ENCODE measurements at regions not wholly inside any gene's neighbourhood (a gene's known extent, or its start where the extent isn't known, plus 50 kb on each side); places are given as distances from the start of the nearest gene placed in this dataset.
"Not testable (repeated sequence)": the region's sequence is repeated elsewhere in the genome, so short reads cannot be mapped to it uniquely, and the experiment has no call there.

DNA sequence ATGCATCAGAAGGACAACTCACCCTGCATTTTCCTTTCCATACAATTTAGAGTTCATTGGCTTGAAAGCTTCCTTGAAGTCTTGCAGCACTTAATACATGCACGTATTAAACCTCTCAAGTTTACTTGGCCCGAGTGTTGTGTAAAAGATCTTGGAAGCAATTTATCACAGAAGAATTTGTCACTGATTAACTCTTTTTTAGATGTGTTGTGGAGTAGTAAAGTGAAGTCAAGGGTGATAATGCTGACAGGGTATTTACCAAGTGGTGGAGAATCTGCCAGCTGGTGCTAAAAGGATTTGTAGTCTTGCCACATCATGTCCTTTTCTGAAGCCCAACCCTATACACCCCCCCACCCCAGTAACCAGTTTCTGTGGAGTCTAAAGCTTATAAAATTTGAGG is 421.0 kb upstream of the MIR17HG start:
- no peak for DNase-seq (ENCODE audit: low read depth in 2 of 2)

DNA sequence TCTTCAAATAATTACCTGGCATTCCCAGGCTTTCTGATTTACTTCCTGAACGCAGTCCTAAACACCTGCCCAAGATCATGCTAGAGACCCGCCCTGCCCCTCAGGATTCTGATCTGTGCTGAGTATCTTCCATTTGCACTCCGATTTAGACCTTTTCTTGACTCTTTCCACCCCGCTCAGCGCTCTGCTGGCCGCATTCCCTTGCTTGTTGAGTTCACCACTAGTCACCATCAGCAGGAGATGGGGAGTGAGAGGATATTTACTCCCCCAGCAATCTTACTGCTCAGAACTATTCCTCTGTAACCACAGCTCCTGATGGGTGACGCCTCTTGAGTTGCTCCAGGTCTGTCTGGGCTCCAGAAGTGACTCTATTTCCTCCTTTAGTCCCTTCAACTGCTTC is 419.4 kb upstream of the MIR17HG start:
- DNase-seq (ENCODE audit: low read depth in 2 of 2) = no peak

DNA sequence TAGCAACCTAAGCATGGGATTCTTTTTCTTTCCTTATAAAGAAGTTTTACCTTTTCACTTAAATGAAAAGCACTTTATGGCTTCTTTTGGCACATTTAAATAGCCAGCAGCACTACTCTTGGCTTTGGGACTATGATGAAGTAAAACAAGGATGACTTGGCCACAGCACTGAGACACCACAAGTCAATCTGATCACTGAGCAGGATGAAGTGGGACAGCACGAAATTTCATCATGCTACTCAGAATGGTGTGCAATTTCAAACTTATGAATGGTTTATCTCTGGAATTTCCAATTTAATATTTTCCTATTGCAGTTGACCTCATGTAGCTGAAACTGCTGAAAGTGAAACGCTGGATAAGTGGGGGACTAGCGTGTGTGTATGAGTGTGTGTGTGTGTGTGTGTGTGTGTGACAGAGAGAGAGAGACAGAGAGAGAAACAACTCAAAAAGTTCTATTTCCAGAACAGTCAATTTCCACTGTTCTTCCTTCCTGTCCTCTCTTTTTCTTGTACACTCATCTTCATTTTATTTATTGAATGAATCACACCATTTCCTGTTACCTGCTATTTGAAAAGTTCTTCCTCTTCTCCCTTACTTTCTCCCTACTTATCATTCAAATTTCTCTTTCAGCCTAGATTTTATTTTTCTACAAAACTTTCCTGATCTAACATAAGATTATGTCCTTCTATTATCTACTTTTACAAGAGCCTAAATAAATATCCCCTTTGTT is 414.2 kb upstream of the MIR17HG start:
- DNase-seq (ENCODE audit: low read depth in 2 of 2) = no peak

GRCh38 chr13:90934741-90935140 is 412.7 kb upstream of the MIR17HG start:
- no peak for DNase-seq (ENCODE audit: low read depth in 2 of 2)

DNA sequence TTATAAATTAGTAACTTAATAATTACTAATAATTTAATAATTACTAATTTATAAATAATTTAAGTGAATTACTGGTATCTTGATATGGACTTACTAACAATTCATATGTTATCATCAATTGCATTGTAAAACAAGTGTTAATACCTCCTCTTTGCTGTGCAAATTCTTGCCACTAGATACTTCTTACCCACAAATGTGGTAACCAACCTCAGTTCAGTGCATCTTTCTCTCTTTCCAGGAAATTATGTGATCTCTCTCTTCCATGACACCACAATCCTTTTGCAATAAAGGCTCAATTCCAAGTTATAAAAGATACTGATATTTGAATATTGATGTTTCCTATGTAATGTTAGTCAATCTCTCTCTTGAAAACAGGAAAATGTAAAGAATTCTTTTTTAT is 408.6 kb upstream of the MIR17HG start:
- no peak for DNase-seq (ENCODE audit: low read depth in 2 of 2)

DNA sequence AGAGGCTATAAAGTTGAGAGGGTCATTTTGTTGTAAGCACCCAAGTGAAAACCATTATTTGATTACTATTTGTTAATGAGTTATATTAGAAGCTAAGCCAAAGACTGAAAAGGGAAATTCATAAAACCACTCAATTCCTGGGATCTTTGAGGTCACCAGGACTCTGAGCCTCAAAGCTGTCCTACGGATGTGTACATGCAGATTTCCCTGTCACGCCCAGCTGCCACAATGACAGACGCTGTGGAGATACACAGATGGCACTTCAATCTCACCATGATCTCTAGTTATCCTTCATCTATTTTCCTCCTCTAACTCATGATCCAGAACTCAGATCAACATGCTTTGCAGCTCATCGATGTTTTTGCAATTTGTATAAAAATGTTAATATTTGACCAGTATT is 403.5 kb upstream of the MIR17HG start:
- no peak for DNase-seq (ENCODE audit: low read depth in 2 of 2)

DNA sequence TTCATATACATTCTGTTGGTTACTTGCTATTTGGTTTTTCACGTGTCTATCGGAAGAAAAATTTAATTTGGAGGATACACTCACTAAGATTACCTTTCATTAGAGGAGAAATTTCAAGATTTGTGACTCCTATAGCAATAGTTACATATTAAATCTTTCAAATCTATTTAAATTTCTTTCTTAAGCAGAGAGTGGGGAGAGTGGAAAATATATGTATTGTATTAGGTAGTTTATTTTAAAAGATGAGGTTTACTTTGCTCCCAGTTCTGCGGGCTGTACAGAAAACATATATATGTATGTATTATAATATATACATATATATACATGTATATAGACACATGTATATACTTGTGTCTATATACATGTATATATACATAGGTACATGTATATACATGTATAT is 402.3 kb upstream of the MIR17HG start:
- not testable (repeated sequence) for DNase-seq (ENCODE audit: low read depth in 2 of 2)

DNA sequence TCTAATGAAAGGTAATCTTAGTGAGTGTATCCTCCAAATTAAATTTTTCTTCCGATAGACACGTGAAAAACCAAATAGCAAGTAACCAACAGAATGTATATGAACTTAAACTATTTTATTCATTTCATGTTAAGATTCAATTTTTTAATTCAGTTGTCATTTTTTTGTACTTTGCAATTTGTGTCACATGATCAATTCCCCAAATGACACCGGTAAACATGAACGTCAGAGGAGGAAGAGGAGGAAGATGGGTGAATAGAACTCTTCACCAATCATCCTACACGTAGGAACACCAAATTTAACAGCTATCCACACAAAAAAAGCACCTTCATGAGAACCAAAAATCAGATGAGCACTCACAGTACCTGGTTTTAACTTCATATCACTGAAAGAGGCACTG is 401.4 kb upstream of the MIR17HG start:
- DNase-seq (ENCODE audit: low read depth in 2 of 2) = not testable (repeated sequence)

DNA sequence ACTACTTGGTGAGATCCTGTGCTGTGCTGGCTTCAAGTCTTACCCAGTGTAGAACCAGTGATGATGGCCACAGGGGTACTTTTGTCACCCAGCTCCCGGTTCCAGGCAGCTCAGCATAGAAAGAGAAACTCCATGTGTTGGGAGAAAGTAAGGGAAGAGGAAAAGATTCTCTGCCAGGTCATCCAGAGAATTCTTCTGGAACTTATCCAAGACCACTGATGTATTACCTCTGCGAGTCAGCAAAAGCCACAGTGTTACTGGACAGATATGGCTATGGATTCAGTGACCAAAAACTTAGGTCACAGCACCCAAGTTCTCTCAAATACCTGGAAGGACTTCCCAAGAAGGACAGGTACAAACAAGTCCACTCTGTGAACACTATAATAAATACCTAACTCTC is 399.5 kb upstream of the MIR17HG start:
- no peak for DNase-seq (ENCODE audit: low read depth in 2 of 2)

- no peak for DNase-seq (ENCODE audit: low read depth in 2 of 2)
Observed at GRCh38 chr13:90950160-90950559, 397.3 kb upstream of the MIR17HG start.

DNA sequence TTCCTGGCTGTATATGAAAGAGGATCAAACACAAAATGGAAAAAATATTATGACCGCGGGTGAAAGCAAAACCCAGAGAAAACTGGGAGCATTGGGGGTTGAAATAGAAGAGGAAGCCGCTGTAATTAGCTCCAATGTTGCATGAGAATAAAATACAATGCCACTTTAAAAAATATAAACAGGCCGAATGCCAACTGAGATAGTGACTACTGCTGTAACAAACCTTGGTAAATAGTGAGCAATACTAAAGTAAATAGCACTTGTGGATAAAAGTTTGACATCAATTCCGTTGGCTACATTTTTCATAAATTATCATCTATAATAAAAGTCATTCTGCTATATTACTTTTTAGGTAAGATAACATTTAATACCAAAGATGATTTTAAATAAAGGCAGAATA is 395.8 kb upstream of the MIR17HG start:
- DNase-seq (ENCODE audit: low read depth in 2 of 2) = no peak

DNA sequence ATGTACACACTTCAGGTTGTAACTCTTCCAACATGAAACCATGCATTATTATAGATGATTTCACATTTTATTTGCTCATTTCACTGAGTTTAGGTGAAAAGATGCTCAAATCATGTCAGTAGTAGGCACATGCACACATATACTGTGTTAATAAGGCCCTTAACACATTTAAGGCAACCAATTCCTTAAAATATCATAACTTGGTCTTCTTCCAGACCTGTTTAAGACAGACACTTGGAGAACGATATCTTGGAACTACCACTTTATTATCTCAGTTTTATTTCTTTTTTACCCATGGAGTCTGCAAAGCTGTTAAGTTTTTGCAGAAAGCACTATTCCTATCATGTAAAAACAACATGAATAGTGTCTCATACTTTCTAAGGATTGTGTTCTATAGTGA is 395.2 kb upstream of the MIR17HG start:
- no peak for DNase-seq (ENCODE audit: low read depth in 2 of 2)

- DNase-seq (ENCODE audit: low read depth in 2 of 2) = no peak
Observed at GRCh38 chr13:90954605-90955195, 392.8 kb upstream of the MIR17HG start.

DNA sequence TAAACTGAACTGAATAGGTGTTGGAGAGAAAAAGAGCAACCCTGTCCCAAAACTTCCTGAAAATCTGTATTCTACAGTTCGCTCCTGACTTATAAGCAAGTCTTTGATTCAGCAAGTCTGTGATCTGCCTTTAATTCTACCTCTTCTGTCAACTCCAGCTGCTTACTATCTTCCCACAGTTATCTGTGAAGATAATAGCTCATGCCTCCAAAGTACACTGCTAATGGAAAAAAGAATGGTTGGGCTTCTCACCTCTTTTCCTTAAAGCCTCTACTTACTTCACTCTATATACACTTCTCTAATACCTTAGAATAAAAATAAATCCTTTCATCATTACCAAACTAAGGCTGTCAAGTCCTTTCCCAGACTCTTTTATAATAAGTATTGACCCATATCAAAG is 391.5 kb upstream of the MIR17HG start:
- DNase-seq (ENCODE audit: low read depth in 2 of 2) = no peak

DNA sequence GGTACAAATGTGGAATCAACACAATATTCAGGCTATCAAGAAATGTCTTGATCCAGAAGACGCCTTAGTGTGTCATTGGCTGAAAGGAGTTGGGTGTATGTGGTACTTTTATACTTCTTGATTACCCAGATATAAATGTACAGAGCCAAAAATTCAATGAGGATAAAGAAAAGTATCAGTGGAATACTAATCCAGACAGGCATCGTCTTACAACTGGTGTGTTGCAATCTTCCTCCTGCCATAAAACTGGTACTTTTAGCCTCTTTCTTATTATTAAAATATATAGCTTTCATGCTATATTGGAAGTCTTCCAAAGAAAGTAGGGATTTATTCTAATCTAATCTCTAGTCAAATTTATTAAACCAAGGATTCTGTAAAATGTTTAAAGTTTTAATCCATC is 388.6 kb upstream of the MIR17HG start:
- no peak for DNase-seq (ENCODE audit: low read depth in 2 of 2)

DNA sequence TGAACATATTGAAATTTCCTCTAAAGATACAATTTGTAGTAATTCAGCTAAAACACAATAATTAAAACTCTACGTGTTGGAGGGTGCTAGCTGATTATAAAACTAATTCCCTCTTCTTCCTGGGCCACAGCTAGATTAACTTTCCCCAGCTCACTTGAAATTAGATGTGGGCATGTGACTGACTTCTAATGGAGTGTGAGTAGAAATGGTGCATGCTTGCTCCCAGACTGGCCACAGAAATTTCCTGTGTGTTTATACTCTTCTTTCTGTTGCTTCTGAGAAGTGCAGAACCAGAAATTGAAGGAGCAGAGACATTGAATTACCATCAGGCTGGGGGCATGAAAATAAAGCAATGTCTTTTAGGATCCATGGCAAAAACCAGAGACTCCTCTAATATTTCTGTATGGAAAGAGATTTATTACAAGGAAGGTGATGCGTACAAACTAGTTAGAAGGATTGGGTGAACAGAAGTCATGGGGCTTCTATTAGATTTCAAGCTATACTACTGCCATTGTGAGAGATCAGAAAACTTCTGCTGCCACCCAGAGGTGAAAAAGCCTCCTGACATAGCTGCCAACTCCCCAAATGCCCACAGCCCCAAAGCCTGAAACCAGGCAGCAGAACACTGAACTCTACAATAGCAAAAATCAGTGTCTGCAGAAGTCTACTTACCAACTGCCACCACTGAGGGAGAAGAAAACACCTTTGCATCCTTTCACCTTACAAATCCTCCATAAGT is 379.2 kb upstream of the MIR17HG start:
- no peak for DNase-seq (ENCODE audit: low read depth in 2 of 2)

GRCh38 chr13:90974249-90974975 is 373.1 kb upstream of the MIR17HG start:
- DNase-seq (ENCODE audit: low read depth in 2 of 2) = no peak

DNA sequence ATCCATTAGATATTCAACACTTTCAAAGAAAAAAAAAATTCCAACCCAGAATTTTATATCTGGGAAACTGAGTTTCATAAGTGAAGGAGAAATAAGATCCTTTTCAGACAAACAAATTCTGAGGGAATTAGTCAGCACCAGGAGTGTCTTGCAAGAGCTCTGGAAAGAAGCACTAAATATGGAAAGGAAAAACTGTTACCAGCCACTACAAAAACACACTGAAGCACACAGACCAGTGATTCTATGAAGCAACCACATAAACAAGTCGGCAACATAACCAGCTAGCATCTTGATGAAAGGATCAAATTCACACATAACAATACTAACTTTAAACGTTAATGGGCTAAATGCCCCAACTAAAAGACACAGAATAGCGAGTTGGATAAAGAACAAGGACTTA is 368.4 kb upstream of the MIR17HG start:
- DNase-seq (ENCODE audit: low read depth in 2 of 2) = no peak

DNA sequence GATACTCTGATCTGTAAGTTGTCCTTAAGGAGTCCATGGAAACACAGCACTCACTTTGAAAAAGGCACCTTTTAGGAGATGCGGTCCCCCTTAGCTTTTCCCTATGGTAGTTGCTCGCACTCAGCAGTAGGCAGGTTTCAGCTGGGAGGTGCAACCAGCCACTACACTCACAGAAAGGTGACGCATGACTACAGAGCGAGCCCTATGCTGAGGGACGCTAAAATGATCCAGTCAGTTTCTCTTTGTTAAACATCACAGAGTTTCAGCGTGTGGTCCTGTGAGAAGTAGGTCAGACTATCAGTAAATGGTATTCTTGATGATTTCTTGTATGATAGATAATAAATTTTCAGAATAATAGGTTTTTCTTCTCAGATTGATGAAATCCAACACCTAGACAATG is 362.7 kb upstream of the MIR17HG start:
- DNase-seq (ENCODE audit: low read depth in 2 of 2) = no peak

- no peak for DNase-seq (ENCODE audit: low read depth in 2 of 2)
Observed at GRCh38 chr13:90995001-90995400, 352.5 kb upstream of the MIR17HG start.

DNA sequence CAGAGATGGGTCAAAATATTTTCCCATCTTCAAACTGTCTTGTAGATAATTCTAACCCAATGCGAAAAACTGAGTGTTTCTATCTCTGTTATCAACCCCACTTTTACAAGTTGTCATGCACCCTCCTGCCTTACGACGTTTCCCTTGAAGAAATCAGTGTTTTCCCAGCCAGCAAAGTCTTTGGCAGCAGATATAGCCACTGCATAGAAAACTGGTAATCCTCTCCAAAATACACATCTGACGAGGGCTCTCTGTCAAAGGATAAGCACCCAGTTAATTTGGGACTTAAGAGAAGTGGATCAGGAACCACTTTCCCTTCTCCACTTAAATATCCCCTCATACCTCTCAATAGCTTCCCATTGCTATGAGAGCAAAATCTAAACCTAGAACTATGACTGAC is 351.9 kb upstream of the MIR17HG start:
- no peak for DNase-seq (ENCODE audit: low read depth in 2 of 2)

DNA sequence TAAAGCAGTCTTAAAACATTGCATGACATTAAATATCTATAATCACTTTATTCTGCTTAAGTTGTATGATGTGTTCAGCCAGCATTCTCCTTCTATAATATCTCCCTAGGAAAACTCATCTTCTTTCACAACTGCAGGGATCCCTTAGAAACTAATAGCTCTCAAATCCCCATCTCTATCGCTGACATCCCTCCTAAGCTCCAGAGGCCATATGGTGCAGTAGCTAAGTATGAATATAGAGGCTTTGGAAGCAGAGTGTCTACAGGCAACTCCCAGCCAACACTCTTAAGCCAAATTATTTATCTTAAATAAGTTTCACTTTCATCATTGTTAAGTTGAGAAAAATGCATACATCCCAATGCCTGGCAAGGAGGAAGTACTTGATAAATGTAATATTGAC is 349.5 kb upstream of the MIR17HG start:
- no peak for DNase-seq (ENCODE audit: low read depth in 2 of 2)

- no peak for DNase-seq (ENCODE audit: low read depth in 2 of 2)
Observed at GRCh38 chr13:90999401-90999800, 348.1 kb upstream of the MIR17HG start.

Data from activated CD4-positive, alpha-beta T cell treated with anti-CD3 and anti-CD28 coated beads for 24 hours (primary cell).